ENCODE measurements at regions not wholly inside any gene's neighbourhood (a gene's known extent, or its start where the extent isn't known, plus 50 kb on each side); places are given as distances from the start of the nearest gene placed in this dataset.
"Not testable (repeated sequence)": the region's sequence is repeated elsewhere in the genome, so short reads cannot be mapped to it uniquely, and the experiment has no call there.

DNA sequence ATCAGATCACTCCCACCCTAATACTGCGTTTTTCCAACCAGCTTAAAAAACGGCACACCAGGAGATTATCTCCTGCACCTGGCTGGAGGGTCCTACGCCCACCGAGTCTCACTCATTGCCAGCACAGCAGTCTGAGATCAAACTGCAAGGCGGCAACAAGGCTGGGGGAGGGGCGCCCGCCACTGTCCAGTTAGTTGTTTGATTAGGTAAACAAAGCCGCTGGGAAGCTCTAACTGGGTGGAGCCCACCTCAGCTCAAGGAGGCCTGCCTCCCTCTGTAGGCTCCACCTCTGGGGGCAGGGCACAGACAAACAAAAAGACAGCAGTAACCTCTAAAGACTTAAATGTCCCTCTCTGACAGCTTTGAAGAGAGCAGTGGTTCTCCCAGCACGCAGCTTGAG lies 463.0 kb upstream of the CADM1 start:
- TF ChIP-seq, protein P1, sequence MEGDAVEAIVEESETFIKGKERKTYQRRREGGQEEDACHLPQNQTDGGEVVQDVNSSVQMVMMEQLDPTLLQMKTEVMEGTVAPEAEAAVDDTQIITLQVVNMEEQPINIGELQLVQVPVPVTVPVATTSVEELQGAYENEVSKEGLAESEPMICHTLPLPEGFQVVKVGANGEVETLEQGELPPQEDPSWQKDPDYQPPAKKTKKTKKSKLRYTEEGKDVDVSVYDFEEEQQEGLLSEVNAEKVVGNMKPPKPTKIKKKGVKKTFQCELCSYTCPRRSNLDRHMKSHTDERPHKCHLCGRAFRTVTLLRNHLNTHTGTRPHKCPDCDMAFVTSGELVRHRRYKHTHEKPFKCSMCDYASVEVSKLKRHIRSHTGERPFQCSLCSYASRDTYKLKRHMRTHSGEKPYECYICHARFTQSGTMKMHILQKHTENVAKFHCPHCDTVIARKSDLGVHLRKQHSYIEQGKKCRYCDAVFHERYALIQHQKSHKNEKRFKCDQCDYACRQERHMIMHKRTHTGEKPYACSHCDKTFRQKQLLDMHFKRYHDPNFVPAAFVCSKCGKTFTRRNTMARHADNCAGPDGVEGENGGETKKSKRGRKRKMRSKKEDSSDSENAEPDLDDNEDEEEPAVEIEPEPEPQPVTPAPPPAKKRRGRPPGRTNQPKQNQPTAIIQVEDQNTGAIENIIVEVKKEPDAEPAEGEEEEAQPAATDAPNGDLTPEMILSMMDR (IDR thresholded peaks at IDR 0.05) = not testable (repeated sequence)
- TF ChIP-seq POLR2A (IDR thresholded peaks at IDR 0.05) = not testable (repeated sequence)
